SU-DHL-6 (cell line): ENCODE measurements at regions not wholly inside any gene's neighbourhood (a gene's known extent, or its start where the extent isn't known, plus 50 kb on each side); places are given as distances from the start of the nearest gene placed in this dataset.

ENCODE experiments used
- H2AFZ ChIP-seq: fragments of 200-600 bp; sonication (generic); 2 replicates; pipeline ENCODE4 v1.6.1; 2014; ENCODE audit warnings: low read depth, mild to moderate bottlenecking, moderate library complexity, mixed read lengths, antibody characterized with exemption, low read length; ENCODE audit not compliant: severe bottlenecking
- H3F3A ChIP-seq: fragments of 200-600 bp; shearing (Covaris generic); 2 replicates; pipeline ENCODE4 v1.6.0; 2016; ENCODE audit warnings: antibody characterized with exemption, mild to moderate bottlenecking; ENCODE audit not compliant: insufficient read depth
- H3K27ac ChIP-seq: fragments of 200-600 bp; sonication (generic); 2 replicates; pipeline ENCODE4 v1.5.1; 2016; ENCODE audit warnings: low read depth, mild to moderate bottlenecking, low read length, moderate library complexity, mixed read lengths
- H3K27me3 ChIP-seq: fragments of 200-600 bp; sonication (generic), shearing (Covaris generic); 2 replicates; pipeline ENCODE4 v1.6.0; 2014; ENCODE audit warnings: mild to moderate bottlenecking, low read length
- H3K36me3 ChIP-seq: fragments of 200-600 bp; sonication (generic); 2 replicates; pipeline ENCODE4 v1.6.1; 2014; ENCODE audit warnings: mild to moderate bottlenecking, low read length, mixed read lengths
- H3K4me2 ChIP-seq: fragments of 300-600, 200-600 bp; shearing (Covaris generic), sonication (generic); 2 replicates; pipeline ENCODE4 v1.6.0; 2014; ENCODE audit warnings: low read length, low read depth, mild to moderate bottlenecking; ENCODE audit not compliant: poor library complexity, severe bottlenecking
- H3K4me3 ChIP-seq: fragments of 200-600 bp; sonication (generic); 2 replicates; pipeline ENCODE4 v1.5.1; 2014; ENCODE audit warnings: antibody characterized with exemption, low read length, mild to moderate bottlenecking, mixed read lengths; ENCODE audit not compliant: insufficient read depth, poor library complexity, severe bottlenecking
- H3K79me2 ChIP-seq: fragments of 200-600 bp; sonication (generic); 2 replicates; pipeline ENCODE4 v1.6.1; 2014; ENCODE audit warnings: mild to moderate bottlenecking, low read length, moderate library complexity; ENCODE audit not compliant: insufficient read depth
- H3K9ac ChIP-seq: fragments of 200-600 bp; sonication (generic); 2 replicates; pipeline ENCODE4 v1.7.0; 2014; ENCODE audit warnings: mild to moderate bottlenecking, low read length
- H3K9me2 ChIP-seq: fragments of 200-600 bp; sonication (generic); replicated peaks from 2 replicates; pipeline ENCODE4 v1.6.1; 2014; ENCODE audit warnings: low read length; ENCODE audit not compliant: insufficient read depth
- H3K9me3 ChIP-seq: fragments of 200-600 bp; sonication (generic); 2 replicates; pipeline ENCODE4 v1.6.1; 2014; ENCODE audit warnings: low read length, mixed read lengths; ENCODE audit not compliant: insufficient read depth
- H4K20me1 ChIP-seq: fragments of 200-600 bp; sonication (generic); 2 replicates; pipeline ENCODE4 v1.6.1; 2014; ENCODE audit warnings: low read depth, mild to moderate bottlenecking, antibody characterized with exemption, low read length, moderate library complexity, mixed read lengths
- CTCF ChIP-seq: fragments of 200-600 bp; sonication (generic); IDR thresholded peaks from one replicate; pipeline ENCODE4 v1.5.1; 2017; ENCODE audit warnings: antibody characterized with exemption, mild to moderate bottlenecking, low read length, moderate library complexity; ENCODE audit not compliant: insufficient read depth, poor library complexity, severe bottlenecking
- EZH2phosphoT487 ChIP-seq: fragments of 200-600 bp; sonication (generic), shearing (Covaris generic); conservative IDR thresholded peaks from 2 replicates; pipeline ENCODE4 v1.6.1; 2018; ENCODE audit warnings: mild to moderate bottlenecking, antibody characterized with exemption, low read length, moderate library complexity, mixed read lengths

- Histone ChIP-seq H4K20me1 (no peaks in the 10 kb centered on the region), H3K9me3 (no peaks in the 10 kb centered on the region), H3K79me2 (no peaks in the 10 kb centered on the region), H3K4me2 (no peak overlapping the region), H3K9ac (no peak overlapping the region), H3K4me3 (no peak overlapping the region), H3K9me2 (no peaks in the 10 kb centered on the region), H3K36me3 (no peaks in the 10 kb centered on the region), H3K27me3 (no peaks in the 10 kb centered on the region), H3K27ac (no peak overlapping the region), H3F3A (no peaks in the 10 kb centered on the region), H2AFZ (no peak overlapping the region)
- TF ChIP-seq CTCF, result no peak
- TF ChIP-seq EZH2phosphoT487, result no peak
These were observed 51.7 kb upstream of the GSE1 start for GRCh38 chr16:85561248-85562092.

GRCh38 chr16:85562093-85562786, 50.9 kb upstream of the GSE1 start:
- Histone ChIP-seq H3K27ac (no peak overlapping the region), H3K27me3 (no peaks in the 10 kb centered on the region), H3K79me2 (no peaks in the 10 kb centered on the region), H3K4me3 (no peak overlapping the region), H4K20me1 (no peaks in the 10 kb centered on the region), H3K9me2 (no peaks in the 10 kb centered on the region), H2AFZ (no peak overlapping the region), H3F3A (no peaks in the 10 kb centered on the region), H3K9me3 (no peaks in the 10 kb centered on the region), H3K4me2 (no peak overlapping the region), H3K9ac (no peak overlapping the region), H3K36me3 (no peaks in the 10 kb centered on the region)
- TF ChIP-seq CTCF (no peak), EZH2phosphoT487 (no peak)

GRCh38 chr16:85563034-85563433, 50.1 kb upstream of the GSE1 start:
- H2AFZ ChIP-seq, result no peak overlapping the region
- H3K36me3 ChIP-seq, result no peaks in the 10 kb centered on the region
- H3K27ac ChIP-seq, result no peak overlapping the region
- H3K27me3 ChIP-seq, result no peaks in the 10 kb centered on the region
- no peaks in the 10 kb centered on the region for H3F3A ChIP-seq
- H3K4me2 ChIP-seq, result no peak overlapping the region
- H4K20me1 ChIP-seq, result no peaks in the 10 kb centered on the region
- no peaks in the 10 kb centered on the region for H3K79me2 ChIP-seq
- no peak overlapping the region for H3K9ac ChIP-seq
- no peaks in the 10 kb centered on the region for H3K9me2 ChIP-seq
- H3K9me3 ChIP-seq, result no peaks in the 10 kb centered on the region
- H3K4me3 ChIP-seq, result no peak overlapping the region
- TF ChIP-seq EZH2phosphoT487, result no peak
- TF ChIP-seq CTCF, result no peak
